Choroid plexus epithelial cell (primary cell): ENCODE measurements at regions not wholly inside any gene's neighbourhood (a gene's known extent, or its start where the extent isn't known, plus 50 kb on each side); places are given as distances from the start of the nearest gene placed in this dataset.

ENCODE experiments used
- DNase-seq: peaks from one replicate; pipeline ENCODE4 v3.0.0-alpha.2; 2010; ENCODE audit warnings: low read depth
- H3K4me3 ChIP-seq: 2 replicates; pipeline ENCODE4 v1.5.1; 2011; ENCODE audit warnings: low read depth, mild to moderate bottlenecking, control low read depth, low read length, moderate library complexity
- TF ChIP-seq, protein P1 (sequence below): conservative IDR thresholded peaks from 2 replicates; pipeline ENCODE4 v1.5.1; 2011; ENCODE audit warnings: low read depth, mild to moderate bottlenecking, control low read depth, inconsistent platforms, low read length, moderate library complexity

DNA sequence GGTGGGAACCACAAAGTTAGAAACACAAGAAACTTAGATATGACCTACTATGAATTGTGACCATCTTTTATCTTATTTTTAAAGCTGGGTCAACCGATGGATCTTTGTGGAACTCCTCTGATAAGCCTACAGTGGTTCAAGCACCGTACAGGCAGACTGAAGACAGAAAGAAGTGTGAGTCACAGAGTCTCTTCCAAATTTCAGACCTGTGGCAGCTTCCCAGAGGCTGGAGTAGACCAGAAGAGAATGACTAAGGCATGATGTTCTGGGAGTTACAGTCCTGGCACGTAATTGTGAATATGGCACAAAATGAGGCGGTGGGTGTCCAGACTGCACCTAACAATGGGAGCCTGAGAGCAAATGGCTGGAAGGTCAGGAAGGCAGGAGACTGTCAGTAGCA, 70.0 kb downstream of the LMO4 start:
- H3K4me3 ChIP-seq: no peak overlapping the region
- DNase-seq: peak; percentile 7
- TF ChIP-seq, protein P1, sequence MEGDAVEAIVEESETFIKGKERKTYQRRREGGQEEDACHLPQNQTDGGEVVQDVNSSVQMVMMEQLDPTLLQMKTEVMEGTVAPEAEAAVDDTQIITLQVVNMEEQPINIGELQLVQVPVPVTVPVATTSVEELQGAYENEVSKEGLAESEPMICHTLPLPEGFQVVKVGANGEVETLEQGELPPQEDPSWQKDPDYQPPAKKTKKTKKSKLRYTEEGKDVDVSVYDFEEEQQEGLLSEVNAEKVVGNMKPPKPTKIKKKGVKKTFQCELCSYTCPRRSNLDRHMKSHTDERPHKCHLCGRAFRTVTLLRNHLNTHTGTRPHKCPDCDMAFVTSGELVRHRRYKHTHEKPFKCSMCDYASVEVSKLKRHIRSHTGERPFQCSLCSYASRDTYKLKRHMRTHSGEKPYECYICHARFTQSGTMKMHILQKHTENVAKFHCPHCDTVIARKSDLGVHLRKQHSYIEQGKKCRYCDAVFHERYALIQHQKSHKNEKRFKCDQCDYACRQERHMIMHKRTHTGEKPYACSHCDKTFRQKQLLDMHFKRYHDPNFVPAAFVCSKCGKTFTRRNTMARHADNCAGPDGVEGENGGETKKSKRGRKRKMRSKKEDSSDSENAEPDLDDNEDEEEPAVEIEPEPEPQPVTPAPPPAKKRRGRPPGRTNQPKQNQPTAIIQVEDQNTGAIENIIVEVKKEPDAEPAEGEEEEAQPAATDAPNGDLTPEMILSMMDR: no peak

DNA sequence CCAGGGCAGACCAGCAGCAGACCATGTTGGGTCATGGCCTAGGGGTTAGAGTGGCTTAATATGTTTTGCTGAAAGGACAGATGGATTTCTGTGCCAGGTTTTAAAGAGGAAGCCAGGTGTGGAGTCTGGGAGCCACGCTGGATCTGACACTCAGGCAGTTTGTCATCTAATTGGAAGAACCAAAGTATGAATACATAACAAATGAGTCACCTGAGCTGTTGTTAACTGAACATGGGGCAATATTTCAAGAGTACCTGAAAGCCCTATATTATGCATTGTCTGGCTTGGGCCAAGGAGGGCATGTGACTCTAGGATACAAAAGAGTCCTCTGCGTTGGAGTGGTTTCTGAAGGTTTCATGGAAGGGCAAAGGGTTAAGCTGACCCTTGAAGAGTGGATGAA, 70.6 kb downstream of the LMO4 start:
- TF ChIP-seq, protein P1: no peak
- H3K4me3 ChIP-seq: no peak overlapping the region
- DNase-seq: no peak

DNA sequence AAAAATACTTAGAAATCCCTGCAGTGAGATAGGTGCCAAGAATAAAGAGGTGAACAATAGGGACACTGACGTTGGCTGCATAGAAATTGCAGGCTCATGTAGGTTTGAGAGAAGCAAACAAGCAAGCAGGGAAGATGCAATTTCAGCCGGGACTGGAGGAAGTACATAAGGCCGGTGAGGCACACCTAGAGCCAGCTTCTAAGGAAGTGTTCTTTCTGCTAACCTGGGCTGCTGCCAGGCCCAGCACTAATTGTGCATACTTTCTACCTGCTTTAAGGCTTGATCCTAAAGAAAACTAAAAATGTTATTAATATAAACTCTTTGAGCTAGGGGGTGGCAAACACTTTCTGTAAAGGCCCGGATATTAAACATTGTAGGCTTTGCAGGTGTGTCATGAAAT, 71.0 kb downstream of the LMO4 start:
- DNase-seq: no peak
- H3K4me3 ChIP-seq: no peak overlapping the region
- TF ChIP-seq, protein P1: no peak

DNA sequence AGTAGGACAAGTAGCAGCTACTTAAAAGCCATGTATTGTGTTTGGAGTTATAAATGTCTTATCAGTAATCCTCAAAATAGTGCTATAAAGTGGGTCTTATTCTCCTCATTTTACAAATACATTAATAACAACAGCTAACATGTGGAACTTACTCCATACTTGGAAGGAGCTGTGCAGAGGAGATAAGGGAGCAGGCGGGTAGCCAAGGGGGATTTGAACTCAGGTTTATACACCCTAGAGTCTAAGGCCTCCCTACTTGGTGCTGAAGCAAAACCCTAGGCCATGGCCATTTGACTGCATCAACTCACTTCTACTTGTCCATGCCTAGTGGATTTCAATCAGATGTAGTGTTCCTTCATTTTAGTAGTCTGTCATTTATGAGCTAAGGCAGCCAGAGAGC, 72.1 kb downstream of the LMO4 start:
- TF ChIP-seq, protein P1: no peak

DNA sequence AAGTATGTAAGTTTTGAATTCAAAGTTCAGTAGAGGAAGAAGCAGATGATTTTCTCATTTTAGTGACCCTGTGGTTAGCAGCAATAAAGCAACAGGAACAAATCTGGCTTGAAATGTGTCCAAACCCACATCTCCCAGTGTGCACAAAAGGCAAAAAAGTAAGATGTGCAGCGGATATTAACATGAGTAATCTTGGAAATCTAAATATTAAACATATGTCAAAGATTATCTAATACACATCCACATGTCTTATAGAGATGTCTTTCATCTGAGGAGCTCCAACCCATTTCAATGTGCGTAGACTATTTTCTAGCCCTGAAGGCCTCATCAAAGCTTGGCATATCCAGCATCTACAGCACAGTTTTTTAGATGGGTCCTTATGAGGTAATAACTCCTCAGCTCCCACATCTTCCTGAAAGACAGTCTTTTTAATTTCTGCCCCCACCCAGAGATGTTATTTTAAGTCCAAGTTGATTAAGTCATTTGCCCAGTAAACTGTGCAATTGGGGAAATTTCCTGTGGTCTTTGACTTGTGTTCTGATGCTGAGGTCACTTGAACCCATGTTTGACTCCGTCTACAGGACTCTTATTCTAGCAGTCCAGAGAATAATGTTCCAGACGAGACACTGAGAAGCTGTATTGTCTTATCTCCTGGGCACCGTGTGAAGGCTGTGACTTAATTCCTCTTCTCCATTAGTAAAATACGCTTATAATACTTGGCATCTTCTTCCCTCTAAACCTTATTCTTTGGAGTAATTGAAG, 73.7 kb downstream of the LMO4 start:
- H3K4me3 ChIP-seq: no peak overlapping the region
- TF ChIP-seq, protein P1: no peak
- peak; percentile 69 for DNase-seq

More for the DNA sequence above, 72.1 kb downstream of the LMO4 start:
- no peak overlapping the region for H3K4me3 ChIP-seq
- no peak for DNase-seq

DNA sequence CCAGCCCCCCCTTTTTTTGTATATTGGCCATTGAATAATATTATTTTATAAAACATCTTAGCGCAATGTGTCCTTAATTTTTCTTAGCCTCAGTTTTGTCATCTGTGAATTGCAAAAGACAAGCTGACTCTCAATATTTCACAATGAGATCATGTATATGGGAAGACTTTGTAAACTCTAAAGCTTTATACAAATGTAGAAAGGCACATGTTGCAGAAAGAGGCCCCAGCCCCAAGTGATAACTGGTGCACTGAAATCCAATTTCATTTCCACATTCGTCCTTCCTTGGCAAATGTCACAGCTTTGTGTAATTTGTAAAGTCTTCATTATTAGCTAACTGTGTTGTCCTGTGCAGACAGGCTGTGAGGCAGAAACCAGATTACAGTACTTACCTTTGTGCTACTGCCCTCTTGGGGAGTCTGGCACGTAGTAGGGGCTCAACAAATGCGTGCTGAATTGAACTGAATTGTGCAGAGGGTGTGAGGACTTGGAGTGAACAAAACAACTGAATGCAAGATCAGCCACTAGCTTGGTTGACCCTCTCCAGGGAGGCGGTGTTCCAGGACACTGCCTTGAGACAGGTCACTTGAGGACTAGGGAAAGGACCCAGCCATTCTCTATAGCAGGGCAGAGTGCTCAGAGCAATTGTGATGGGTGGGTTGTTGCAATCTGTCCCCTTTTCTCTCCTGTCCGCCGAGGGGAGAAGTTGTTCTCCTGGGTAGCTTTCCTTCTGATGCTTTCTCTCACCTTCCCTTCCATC, 74.6 kb downstream of the LMO4 start:
- TF ChIP-seq, protein P1: no peak
- no peak for DNase-seq
- no peak overlapping the region for H3K4me3 ChIP-seq

DNA sequence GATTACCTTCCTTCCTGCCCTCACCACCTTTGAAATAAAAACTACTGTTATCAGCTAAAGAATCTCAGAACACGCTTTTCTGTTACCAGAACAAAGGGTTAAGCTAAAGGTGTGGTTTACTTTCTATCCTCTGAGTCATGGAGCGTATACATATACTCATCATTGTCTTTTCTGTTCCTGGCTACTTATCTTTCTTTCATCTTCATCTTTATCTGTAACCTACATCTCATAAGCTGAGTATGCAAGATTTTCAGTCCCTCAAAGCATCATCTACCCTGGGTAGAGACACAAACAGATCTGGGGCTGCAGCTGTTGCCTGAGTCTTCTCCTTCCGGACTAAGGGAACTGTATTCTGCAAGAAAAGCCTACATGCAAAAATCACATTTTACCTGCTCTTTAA, 75.6 kb downstream of the LMO4 start:
- no peak overlapping the region for H3K4me3 ChIP-seq
- no peak for DNase-seq
- TF ChIP-seq, protein P1: no peak
